NCI-H748 (cell line): ENCODE measurements at regions not wholly inside any gene's neighbourhood (a gene's known extent, or its start where the extent isn't known, plus 50 kb on each side); places are given as distances from the start of the nearest gene placed in this dataset.
"Not testable (repeated sequence)": the region's sequence is repeated elsewhere in the genome, so short reads cannot be mapped to it uniquely, and the experiment has no call there.

ENCODE experiments used
- DNase-seq: peaks from one replicate; lab custom pipeline; 2025; ENCODE audit not compliant: unreplicated experiment; lab: John Stamatoyannopoulos, UW

- DNase-seq = no peak
Measured at GRCh38 chr5:168120401-168121137, 170.9 kb upstream of the WWC1 start.

- DNase-seq = no peak
Measured at GRCh38 chr5:168121138-168121494, 170.3 kb upstream of the WWC1 start.

GRCh38 chr5:168123631-168124528 lies 167.6 kb upstream of the WWC1 start:
- DNase-seq = no peak

- no peak for DNase-seq
Measured at GRCh38 chr5:168125445-168126199, 165.8 kb upstream of the WWC1 start.

GRCh38 chr5:168126606-168127005 lies 164.8 kb upstream of the WWC1 start:
- no peak for DNase-seq

- no peak for DNase-seq
Measured at GRCh38 chr5:168128111-168128510, 163.3 kb upstream of the WWC1 start.

- no peak for DNase-seq
Measured at GRCh38 chr5:168128557-168128956, 162.9 kb upstream of the WWC1 start.

GRCh38 chr5:168131519-168131918 lies 159.9 kb upstream of the WWC1 start:
- DNase-seq = no peak

- DNase-seq = no peak
Measured at GRCh38 chr5:168132241-168132641, 159.2 kb upstream of the WWC1 start.

GRCh38 chr5:168135897-168136296 lies 155.5 kb upstream of the WWC1 start:
- DNase-seq = no peak

- DNase-seq = no peak
Measured at GRCh38 chr5:168136340-168136739, 155.1 kb upstream of the WWC1 start.

GRCh38 chr5:168137265-168137664 lies 154.2 kb upstream of the WWC1 start:
- no peak for DNase-seq

GRCh38 chr5:168140241-168140640 lies 151.2 kb upstream of the WWC1 start:
- no peak for DNase-seq

- DNase-seq = no peak
Measured at GRCh38 chr5:168142402-168142801, 149.0 kb upstream of the WWC1 start.

GRCh38 chr5:168143521-168143920 lies 147.9 kb upstream of the WWC1 start:
- DNase-seq = not testable (repeated sequence)

- no peak for DNase-seq
Measured at GRCh38 chr5:168147106-168147505, 144.3 kb upstream of the WWC1 start.

- DNase-seq = no peak
Measured at GRCh38 chr5:168147568-168148360, 143.7 kb upstream of the WWC1 start.

- no peak for DNase-seq
Measured at GRCh38 chr5:168151041-168151440, 140.4 kb upstream of the WWC1 start.

GRCh38 chr5:168152660-168153059 lies 138.8 kb upstream of the WWC1 start:
- DNase-seq = peak; percentile 74

GRCh38 chr5:168153263-168153875 lies 138.1 kb upstream of the WWC1 start:
- DNase-seq = no peak
